ENCODE measurements at regions not wholly inside any gene's neighbourhood (a gene's known extent, or its start where the extent isn't known, plus 50 kb on each side); places are given as distances from the start of the nearest gene placed in this dataset.

GRCh38 chr7:35399216-35399615, 145.3 kb upstream of the TBX20 start:
- H3K79me2 ChIP-seq (ENCODE audit: low read length), result no peaks in the 10 kb centered on the region

GRCh38 chr7:35398518-35398917, 144.6 kb upstream of the TBX20 start:
- Histone ChIP-seq H3K9me2 (replicated peaks; ENCODE audit: insufficient read depth, low read length) (no peaks in the 10 kb centered on the region), H2AFZ (ENCODE audit: low read length) (no peak overlapping the region), H4K20me1 (ENCODE audit: insufficient read depth, low read depth, low read length) (no peaks in the 10 kb centered on the region), H3K27me3 (ENCODE audit: low read length) (no peaks in the 10 kb centered on the region), H3K9me3 (ENCODE audit: low read length) (no peaks in the 10 kb centered on the region), H3K4me1 (ENCODE audit: low read length) (no peaks in the 10 kb centered on the region), H3K36me3 (ENCODE audit: insufficient read depth, low read length) (no peaks in the 10 kb centered on the region), H3K4me3 (ENCODE audit: low read length) (no peak overlapping the region), H3K79me2 (ENCODE audit: low read length) (no peaks in the 10 kb centered on the region), H3K4me2 (ENCODE audit: low read depth, low read length, poor library complexity, severe bottlenecking) (no peak overlapping the region), H3K27ac (ENCODE audit: low read length) (no peak overlapping the region), H3K9ac (ENCODE audit: low read length) (no peak overlapping the region)
- DNase-seq, result peak; percentile 23

More at GRCh38 chr7:35399216-35399615, 145.3 kb upstream of the TBX20 start:
- H3K4me3 ChIP-seq (ENCODE audit: low read length), result no peak overlapping the region
- H2AFZ ChIP-seq (ENCODE audit: low read length), result no peak overlapping the region
- H3K27me3 ChIP-seq (ENCODE audit: low read length), result no peaks in the 10 kb centered on the region
- no peaks in the 10 kb centered on the region for H4K20me1 ChIP-seq (ENCODE audit: insufficient read depth, low read depth, low read length)
- no peaks in the 10 kb centered on the region for H3K4me1 ChIP-seq (ENCODE audit: low read length)
- no peaks in the 10 kb centered on the region for H3K9me2 ChIP-seq (replicated peaks; ENCODE audit: insufficient read depth, low read length)
- no peak overlapping the region for H3K9ac ChIP-seq (ENCODE audit: low read length)
- H3K4me2 ChIP-seq (ENCODE audit: low read depth, low read length, poor library complexity, severe bottlenecking), result no peak overlapping the region
- DNase-seq, result peak; percentile 28
- H3K9me3 ChIP-seq (ENCODE audit: low read length), result no peaks in the 10 kb centered on the region
- no peaks in the 10 kb centered on the region for H3K36me3 ChIP-seq (ENCODE audit: insufficient read depth, low read length)
- H3K27ac ChIP-seq (ENCODE audit: low read length), result no peak overlapping the region

- H3K27me3 ChIP-seq (ENCODE audit: low read length), result no peaks in the 10 kb centered on the region
- no peak overlapping the region for H3K4me3 ChIP-seq (ENCODE audit: low read length)
- DNase-seq, result no peak
- no peak overlapping the region for H2AFZ ChIP-seq (ENCODE audit: low read length)
- H3K79me2 ChIP-seq (ENCODE audit: low read length), result no peaks in the 10 kb centered on the region
- no peak overlapping the region for H3K27ac ChIP-seq (ENCODE audit: low read length)
- H4K20me1 ChIP-seq (ENCODE audit: insufficient read depth, low read depth, low read length), result no peaks in the 10 kb centered on the region
- no peak overlapping the region for H3K4me2 ChIP-seq (ENCODE audit: low read depth, low read length, poor library complexity, severe bottlenecking)
- no peaks in the 10 kb centered on the region for H3K9me2 ChIP-seq (replicated peaks; ENCODE audit: insufficient read depth, low read length)
- no peak overlapping the region for H3K9ac ChIP-seq (ENCODE audit: low read length)
- no peaks in the 10 kb centered on the region for H3K36me3 ChIP-seq (ENCODE audit: insufficient read depth, low read length)
- H3K4me1 ChIP-seq (ENCODE audit: low read length), result no peaks in the 10 kb centered on the region
- H3K9me3 ChIP-seq (ENCODE audit: low read length), result no peaks in the 10 kb centered on the region
Measured at GRCh38 chr7:35390146-35390545, 136.2 kb upstream of the TBX20 start.

GRCh38 chr7:35389636-35390035, 135.7 kb upstream of the TBX20 start:
- H3K9me2 ChIP-seq (replicated peaks; ENCODE audit: insufficient read depth, low read length), result no peaks in the 10 kb centered on the region
- H3K9ac ChIP-seq (ENCODE audit: low read length), result no peak overlapping the region
- H3K27ac ChIP-seq (ENCODE audit: low read length), result no peak overlapping the region
- H3K4me3 ChIP-seq (ENCODE audit: low read length), result no peak overlapping the region
- no peaks in the 10 kb centered on the region for H3K79me2 ChIP-seq (ENCODE audit: low read length)
- H3K4me1 ChIP-seq (ENCODE audit: low read length), result no peaks in the 10 kb centered on the region
- H2AFZ ChIP-seq (ENCODE audit: low read length), result no peak overlapping the region
- no peaks in the 10 kb centered on the region for H3K9me3 ChIP-seq (ENCODE audit: low read length)
- H3K4me2 ChIP-seq (ENCODE audit: low read depth, low read length, poor library complexity, severe bottlenecking), result no peak overlapping the region
- DNase-seq, result no peak
- H3K27me3 ChIP-seq (ENCODE audit: low read length), result no peaks in the 10 kb centered on the region
- no peaks in the 10 kb centered on the region for H3K36me3 ChIP-seq (ENCODE audit: insufficient read depth, low read length)
- no peaks in the 10 kb centered on the region for H4K20me1 ChIP-seq (ENCODE audit: insufficient read depth, low read depth, low read length)

- Histone ChIP-seq H3K9me2 (replicated peaks; ENCODE audit: insufficient read depth, low read length) (no peaks in the 10 kb centered on the region), H3K4me2 (ENCODE audit: low read depth, low read length, poor library complexity, severe bottlenecking) (no peak overlapping the region), H3K36me3 (ENCODE audit: insufficient read depth, low read length) (no peaks in the 10 kb centered on the region), H3K79me2 (ENCODE audit: low read length) (no peaks in the 10 kb centered on the region), H3K9ac (ENCODE audit: low read length) (no peak overlapping the region), H3K27ac (ENCODE audit: low read length) (no peak overlapping the region), H3K4me3 (ENCODE audit: low read length) (no peak overlapping the region), H2AFZ (ENCODE audit: low read length) (no peak overlapping the region), H4K20me1 (ENCODE audit: insufficient read depth, low read depth, low read length) (no peaks in the 10 kb centered on the region), H3K27me3 (ENCODE audit: low read length) (no peaks in the 10 kb centered on the region), H3K9me3 (ENCODE audit: low read length) (no peaks in the 10 kb centered on the region), H3K4me1 (ENCODE audit: low read length) (peaks cover 6% of the 10 kb centered on the region)
- DNase-seq, result no peak
Measured at GRCh38 chr7:35386816-35387706, 133.2 kb upstream of the TBX20 start.

- Histone ChIP-seq H3K9ac (ENCODE audit: low read length) (no peak overlapping the region), H3K4me1 (ENCODE audit: low read length) (peaks cover 6% of the 10 kb centered on the region), H3K9me3 (ENCODE audit: low read length) (no peaks in the 10 kb centered on the region), H3K9me2 (replicated peaks; ENCODE audit: insufficient read depth, low read length) (no peaks in the 10 kb centered on the region), H3K79me2 (ENCODE audit: low read length) (no peaks in the 10 kb centered on the region), H3K27ac (ENCODE audit: low read length) (no peak overlapping the region), H3K4me3 (ENCODE audit: low read length) (no peak overlapping the region), H2AFZ (ENCODE audit: low read length) (no peak overlapping the region), H3K27me3 (ENCODE audit: low read length) (no peaks in the 10 kb centered on the region), H4K20me1 (ENCODE audit: insufficient read depth, low read depth, low read length) (no peaks in the 10 kb centered on the region), H3K36me3 (ENCODE audit: insufficient read depth, low read length) (no peaks in the 10 kb centered on the region), H3K4me2 (ENCODE audit: low read depth, low read length, poor library complexity, severe bottlenecking) (no peak overlapping the region)
- DNase-seq, result no peak
Measured at GRCh38 chr7:35386082-35386815, 132.3 kb upstream of the TBX20 start.

GRCh38 chr7:35384761-35385700, 131.1 kb upstream of the TBX20 start:
- Histone ChIP-seq H3K4me3 (ENCODE audit: low read length) (no peak overlapping the region), H3K9me2 (replicated peaks; ENCODE audit: insufficient read depth, low read length) (no peaks in the 10 kb centered on the region), H2AFZ (ENCODE audit: low read length) (no peak overlapping the region), H4K20me1 (ENCODE audit: insufficient read depth, low read depth, low read length) (no peaks in the 10 kb centered on the region), H3K27ac (ENCODE audit: low read length) (no peak overlapping the region), H3K27me3 (ENCODE audit: low read length) (no peaks in the 10 kb centered on the region), H3K9ac (ENCODE audit: low read length) (no peak overlapping the region), H3K4me1 (ENCODE audit: low read length) (peaks cover 6% of the 10 kb centered on the region), H3K36me3 (ENCODE audit: insufficient read depth, low read length) (no peaks in the 10 kb centered on the region), H3K4me2 (ENCODE audit: low read depth, low read length, poor library complexity, severe bottlenecking) (no peak overlapping the region), H3K79me2 (ENCODE audit: low read length) (no peaks in the 10 kb centered on the region), H3K9me3 (ENCODE audit: low read length) (no peaks in the 10 kb centered on the region)
- DNase-seq, result no peak

Data from Karpas-422 (cell line).